Tibial nerve (tissue), 3 donors: ENCODE measurements at regions not wholly inside any gene's neighbourhood (a gene's known extent, or its start where the extent isn't known, plus 50 kb on each side); places are given as distances from the start of the nearest gene placed in this dataset.

Experiments used
- POLR2A ChIP-seq, 2 donors: fragments of 450-650 bp; IDR thresholded peaks; one replicate each; pipeline ENCODE4 v1.6.1; 2017; ENCODE audit warnings: antibody characterized with exemption in 2 of 2, mild to moderate bottlenecking in 2 of 2, moderate library complexity in 2 of 2
- TF ChIP-seq, protein P1 (sequence below), 5 experiments: fragments of 200-600 bp in 3 of 5; fragments of 450-650 bp in 2 of 5; sonication (generic) in 3 of 5; IDR thresholded peaks; one replicate each; pipeline ENCODE4 v1.5.1; 2016 to 2019; ENCODE audit warnings: antibody characterized with exemption in 5 of 5, mild to moderate bottlenecking in 3 of 5, moderate library complexity in 2 of 5

GRCh38 chr9:88721495-88722279, 186.7 kb downstream of the NXNL2 start:
- TF ChIP-seq POLR2A (IDR thresholded peaks at IDR 0.05): no peak
- TF ChIP-seq, protein P1, sequence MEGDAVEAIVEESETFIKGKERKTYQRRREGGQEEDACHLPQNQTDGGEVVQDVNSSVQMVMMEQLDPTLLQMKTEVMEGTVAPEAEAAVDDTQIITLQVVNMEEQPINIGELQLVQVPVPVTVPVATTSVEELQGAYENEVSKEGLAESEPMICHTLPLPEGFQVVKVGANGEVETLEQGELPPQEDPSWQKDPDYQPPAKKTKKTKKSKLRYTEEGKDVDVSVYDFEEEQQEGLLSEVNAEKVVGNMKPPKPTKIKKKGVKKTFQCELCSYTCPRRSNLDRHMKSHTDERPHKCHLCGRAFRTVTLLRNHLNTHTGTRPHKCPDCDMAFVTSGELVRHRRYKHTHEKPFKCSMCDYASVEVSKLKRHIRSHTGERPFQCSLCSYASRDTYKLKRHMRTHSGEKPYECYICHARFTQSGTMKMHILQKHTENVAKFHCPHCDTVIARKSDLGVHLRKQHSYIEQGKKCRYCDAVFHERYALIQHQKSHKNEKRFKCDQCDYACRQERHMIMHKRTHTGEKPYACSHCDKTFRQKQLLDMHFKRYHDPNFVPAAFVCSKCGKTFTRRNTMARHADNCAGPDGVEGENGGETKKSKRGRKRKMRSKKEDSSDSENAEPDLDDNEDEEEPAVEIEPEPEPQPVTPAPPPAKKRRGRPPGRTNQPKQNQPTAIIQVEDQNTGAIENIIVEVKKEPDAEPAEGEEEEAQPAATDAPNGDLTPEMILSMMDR (IDR thresholded peaks at IDR 0.05): no peak
